ENCODE measurements at regions not wholly inside any gene's neighbourhood (a gene's known extent, or its start where the extent isn't known, plus 50 kb on each side); places are given as distances from the start of the nearest gene placed in this dataset.

DNA sequence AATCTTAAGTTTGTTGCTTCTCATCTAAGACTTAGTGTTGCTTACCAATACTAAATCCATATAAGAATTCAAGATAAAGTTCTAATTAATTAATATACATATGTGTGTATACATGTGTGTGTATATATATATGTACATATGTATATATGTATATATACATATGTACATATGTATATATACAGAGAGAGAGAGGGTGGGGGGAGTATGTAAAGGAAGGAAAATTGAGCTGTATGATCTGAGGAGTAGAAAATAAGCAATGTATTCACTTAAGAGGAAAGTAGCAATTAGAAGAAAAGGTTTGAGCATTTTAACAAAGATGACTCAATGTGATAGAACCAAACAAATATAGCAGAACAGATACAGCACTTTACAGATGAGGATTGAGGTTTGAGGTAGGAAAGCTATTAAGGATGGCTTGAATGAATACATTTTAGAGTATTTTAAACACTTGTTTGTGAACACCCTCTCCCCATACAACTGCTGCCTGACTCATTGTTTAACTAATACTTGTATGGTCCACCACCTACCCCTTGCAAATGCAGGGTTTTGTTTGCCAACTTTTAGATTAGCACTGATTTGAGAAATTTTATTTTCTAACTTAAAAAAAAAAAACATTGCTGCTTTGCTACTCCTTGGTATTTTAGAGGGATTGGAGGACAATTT, 681.1 kb upstream of the CADM2 start:
- Histone ChIP-seq H4K20me1 (ENCODE audit: low read length) (no peaks in the 10 kb centered on the region), H3K9ac (ENCODE audit: low read length) (no peak overlapping the region), H3K4me2 (ENCODE audit: low read length) (no peak overlapping the region), H3K4me1 (ENCODE audit: insufficient read depth, low read length) (no peaks in the 10 kb centered on the region; the same call in 1 of the 2 replicates), H3K79me2 (ENCODE audit: low read length) (no peaks in the 10 kb centered on the region), H3K4me3 (ENCODE audit: low read length) (no peak overlapping the region), H3F3A (ENCODE audit: low read length, unreplicated experiment) (no peaks in the 10 kb centered on the region), H3K27me3 (ENCODE audit: low read length) (no peaks in the 10 kb centered on the region), H3K27ac (ENCODE audit: low read length) (no peak overlapping the region), H3K9me2 (replicated peaks; ENCODE audit: low read length) (no peaks in the 10 kb centered on the region), H3K36me3 (ENCODE audit: low read depth, low read length) (no peaks in the 10 kb centered on the region), H2AFZ (ENCODE audit: low read length) (no peak overlapping the region), H3K9me3 (ENCODE audit: low read length) (no peaks in the 10 kb centered on the region)
- TF ChIP-seq EZH2 (IDR thresholded peaks at IDR 0.05; ENCODE audit: low read length, unreplicated experiment) (no peak), EZH2phosphoT487 (IDR thresholded peaks at IDR 0.05; ENCODE audit: borderline replicate concordance, low read length) (no peak), CTCF (conservative IDR thresholded peaks at IDR 0.05; ENCODE audit: low read depth, low read length) (no peak)
- no TSS peak for BruUV-seq (replicated peaks)
- CTCF ChIA-PET: no interaction called here
- ATAC-seq (peak; percentile 98), DNase-seq (peak; percentile 26)
- POLR2A ChIA-PET (ENCODE audit: unreplicated experiment): interaction anchor here (0.6 to 0.7 kb wide), 3 partner anchors 8 to 1266 kb away, joined by 3 to 5 read pairs (median 3); no protein-coding TSS in a partner anchor
- intact Hi-C loops (cut with micrococcal nuclease): no loop called here

- intact Hi-C loops (cut with micrococcal nuclease): no loop called here
- POLR2A ChIA-PET (ENCODE audit: unreplicated experiment): no interaction called here
- CTCF ChIA-PET: interaction anchor here (0.7 kb wide), 1 partner anchor 228 kb away, joined by 4 read pairs; no protein-coding TSS in a partner anchor
Observed at GRCh38 chr3:84292128-84292527, 666.7 kb upstream of the CADM2 start.

More at GRCh38 chr3:84292128-84292527, 666.7 kb upstream of the CADM2 start:
- H3K27ac ChIP-seq (ENCODE audit: low read length): no peak overlapping the region
- no TSS peak for BruUV-seq (replicated peaks)
- no peaks in the 10 kb centered on the region for H3K27me3 ChIP-seq (ENCODE audit: low read length)
- no peaks in the 10 kb centered on the region for H3K79me2 ChIP-seq (ENCODE audit: low read length)
- H3K9ac ChIP-seq (ENCODE audit: low read length): no peak overlapping the region
- H3K9me2 ChIP-seq (replicated peaks; ENCODE audit: low read length): no peaks in the 10 kb centered on the region
- H3K4me2 ChIP-seq (ENCODE audit: low read length): no peak overlapping the region
- H3K36me3 ChIP-seq (ENCODE audit: low read depth, low read length): no peaks in the 10 kb centered on the region
- no peaks in the 10 kb centered on the region for H3F3A ChIP-seq (ENCODE audit: low read length, unreplicated experiment)
- TF ChIP-seq EZH2 (IDR thresholded peaks at IDR 0.05; ENCODE audit: low read length, unreplicated experiment) (no peak), CTCF (conservative IDR thresholded peaks at IDR 0.05; ENCODE audit: low read depth, low read length) (no peak), EZH2phosphoT487 (IDR thresholded peaks at IDR 0.05; ENCODE audit: borderline replicate concordance, low read length) (no peak)
- H3K9me3 ChIP-seq (ENCODE audit: low read length): no peaks in the 10 kb centered on the region
- no peak overlapping the region for H3K4me3 ChIP-seq (ENCODE audit: low read length)
- no peak overlapping the region for H2AFZ ChIP-seq (ENCODE audit: low read length)
- H3K4me1 ChIP-seq (ENCODE audit: insufficient read depth, low read length): no peaks in the 10 kb centered on the region
- H4K20me1 ChIP-seq (ENCODE audit: low read length): no peaks in the 10 kb centered on the region
- peak; percentile 28 for DNase-seq
- peak; percentile 89 for ATAC-seq
